H1 (cell line): ENCODE measurements at regions not wholly inside any gene's neighbourhood (a gene's known extent, or its start where the extent isn't known, plus 50 kb on each side); places are given as distances from the start of the nearest gene placed in this dataset.

Experiments used
- CTCF ChIA-PET: fragments of 300-600 bp; sonication (Branson Sonifier 250); formaldehyde crosslinking; loops from one replicate; lab custom pipeline; 2021; ENCODE audit not compliant: partially characterized antibody; lab: Charles Lee
- POLR2A ChIA-PET: fragments of 300-600 bp; sonication (Branson Sonifier 250); formaldehyde crosslinking; loops from one replicate; lab custom pipeline; 2021; ENCODE audit warnings: inconsistent platforms; ENCODE audit not compliant: partially characterized antibody; lab: Charles Lee
- DNase-seq, 2 experiments: peaks; one replicate each; pipeline versions ENCODE4 v3.0.0 to v3.0.0-alpha.2; 2010 to 2022; ENCODE audit warnings: low spot score in 2 of 2, low read depth in 1 of 2, mixed read lengths in 1 of 2
- FAIRE-seq: peaks from 2 replicates; lab custom pipeline; 2011; peaks lifted over from hg19 to GRCh38; lab: Jason Lieb, UNC
- H2AFZ ChIP-seq: 2 replicates; pipeline ENCODE4 v1.8.1; 2012; ENCODE audit warnings: low read length, inconsistent platforms
- H2AK5ac ChIP-seq: 2 replicates; pipeline ENCODE4 v1.6.1; 2013; ENCODE audit warnings: low read depth, low read length
- H2BK120ac ChIP-seq: replicated peaks from 2 replicates; pipeline ENCODE3; 2013; ENCODE audit warnings: low read depth, low read length, inconsistent platforms
- H2BK12ac ChIP-seq: 2 replicates; pipeline ENCODE4 v1.6.1; 2013; ENCODE audit warnings: low read depth, low read length
- H2BK15ac ChIP-seq: 2 replicates; pipeline ENCODE4 v1.6.1; 2013; ENCODE audit warnings: low read length
- H2BK20ac ChIP-seq: 2 replicates; pipeline ENCODE4 v1.6.1; 2013; ENCODE audit warnings: low read length
- H2BK5ac ChIP-seq: 2 replicates; pipeline ENCODE4 v1.6.1; 2013; ENCODE audit warnings: low read depth, low read length
- H3K14ac ChIP-seq: 2 replicates; pipeline ENCODE4 v1.6.1; 2013; ENCODE audit warnings: inconsistent platforms; ENCODE audit not compliant: insufficient read length
- H3K18ac ChIP-seq: 2 replicates; pipeline ENCODE4 v1.6.1; 2013; ENCODE audit warnings: low read length; ENCODE audit errors: extremely low read depth
- H3K23ac ChIP-seq: 2 replicates; pipeline ENCODE4 v1.6.1; 2013; ENCODE audit warnings: inconsistent platforms; ENCODE audit not compliant: insufficient read length
- H3K23me2 ChIP-seq: 2 replicates; pipeline ENCODE4 v1.6.1; 2013; ENCODE audit warnings: low read depth, low read length
- H3K27ac ChIP-seq: 2 replicates; pipeline ENCODE4 v1.6.1; 2011; ENCODE audit warnings: low read depth, low read length, inconsistent platforms
- H3K27me3 ChIP-seq, 4 experiments: replicated peaks in 1 of 4; 1 replicate in 1 of 4; 2 replicates in 3 of 4; pipeline versions ENCODE4 v1.6.1 to v1.8.1; 2011 to 2013; ENCODE audit warnings: low read length in 3 of 4, mild to moderate bottlenecking in 3 of 4, inconsistent platforms in 2 of 4, mixed read lengths in 2 of 4, moderate library complexity in 1 of 4; ENCODE audit not compliant: control insufficient read depth in 3 of 4, insufficient read depth in 3 of 4; ENCODE audit errors: extremely low read depth in 1 of 4
- H3K36me3 ChIP-seq, 4 experiments: 2 replicates each; pipeline versions ENCODE4 v1.6.1 to v1.8.1; 2011 to 2013; ENCODE audit warnings: mild to moderate bottlenecking in 4 of 4, low read length in 3 of 4, moderate library complexity in 2 of 4, control low read depth in 1 of 4, inconsistent platforms in 1 of 4; ENCODE audit not compliant: insufficient read depth in 4 of 4, control insufficient read depth in 2 of 4
- H3K4ac ChIP-seq: replicated peaks from 2 replicates; pipeline ENCODE3; 2013; ENCODE audit warnings: low read length, low read depth, mixed read lengths, inconsistent platforms; ENCODE audit not compliant: insufficient read length
- H3K4me1 ChIP-seq, 4 experiments: replicated peaks in 1 of 4; 1 replicate in 1 of 4; 2 replicates in 3 of 4; pipeline versions ENCODE4 v1.6.1 to v1.8.1; 2011 to 2013; ENCODE audit warnings: low read length in 3 of 4, inconsistent platforms in 2 of 4, mixed read lengths in 1 of 4; ENCODE audit not compliant: insufficient read depth in 4 of 4, control insufficient read depth in 3 of 4
- H3K4me2 ChIP-seq, 2 experiments: 2 replicates each; pipeline versions ENCODE4 v1.6.1 to v1.8.1; 2011 to 2013; ENCODE audit warnings: low read depth in 2 of 2, low read length in 2 of 2, control low read depth in 1 of 2, inconsistent platforms in 1 of 2, mild to moderate bottlenecking in 1 of 2; ENCODE audit not compliant: insufficient read depth in 1 of 2
- H3K4me3 ChIP-seq, 4 experiments: fragments of 200-600, 300-600 bp in 1 of 4; sonication (generic), shearing (Covaris generic), sonication (Bioruptor Twin) in 1 of 4; 2 replicates each; pipeline versions ENCODE4 v1.5.1 to v1.8.1; 2011 to 2016; ENCODE audit warnings: low read length in 4 of 4, low read depth in 3 of 4, control low read depth in 2 of 4, inconsistent platforms in 2 of 4, mild to moderate bottlenecking in 2 of 4, mixed read lengths in 1 of 4, moderate library complexity in 1 of 4; ENCODE audit not compliant: insufficient read depth in 2 of 4; ENCODE audit errors: extremely low read depth in 1 of 4
- H3K56ac ChIP-seq: replicated peaks from 2 replicates; pipeline ENCODE3; 2013; ENCODE audit warnings: low read depth, mild to moderate bottlenecking, mixed read lengths, low read length, inconsistent platforms; ENCODE audit not compliant: insufficient read length
- H3K79me1 ChIP-seq: 2 replicates; pipeline ENCODE4 v1.6.1; 2013; ENCODE audit warnings: low read depth, low read length, control low read depth
- H3K79me2 ChIP-seq, 2 experiments: 2 replicates each; pipeline versions ENCODE4 v1.6.1 to v1.8.1; 2012 to 2013; ENCODE audit warnings: low read length in 2 of 2, mild to moderate bottlenecking in 2 of 2, inconsistent platforms in 1 of 2; ENCODE audit not compliant: insufficient read depth in 2 of 2, control insufficient read depth in 1 of 2
- H3K9ac ChIP-seq, 4 experiments: replicated peaks in 1 of 4; 1 replicate in 1 of 4; 2 replicates in 3 of 4; pipeline versions ENCODE4 v1.6.1 to v1.8.1; 2011 to 2013; ENCODE audit warnings: low read depth in 3 of 4, low read length in 3 of 4, control low read depth in 2 of 4, mild to moderate bottlenecking in 2 of 4, moderate library complexity in 2 of 4, inconsistent platforms in 1 of 4; ENCODE audit errors: extremely low read depth in 1 of 4
- H3K9me3 ChIP-seq, 2 experiments: 2 replicates each; pipeline versions ENCODE4 v1.6.1 to v1.8.1; 2012 to 2013; ENCODE audit warnings: mild to moderate bottlenecking in 2 of 2, moderate library complexity in 2 of 2, control low read depth in 1 of 2, inconsistent platforms in 1 of 2, low read depth in 1 of 2, low read length in 1 of 2, mixed read lengths in 1 of 2; ENCODE audit not compliant: insufficient read depth in 2 of 2
- H4K20me1 ChIP-seq, 2 experiments: replicated peaks in 1 of 2; 2 replicates each; pipeline versions ENCODE3 to v1.8.1; 2011 to 2013; ENCODE audit warnings: inconsistent platforms in 2 of 2, low read length in 2 of 2, mild to moderate bottlenecking in 1 of 2; ENCODE audit not compliant: insufficient read depth in 2 of 2, control insufficient read depth in 1 of 2
- H4K5ac ChIP-seq: 2 replicates; pipeline ENCODE4 v1.6.1; 2013; ENCODE audit warnings: low read length, low read depth, mixed read lengths, inconsistent platforms; ENCODE audit not compliant: insufficient read length
- H4K8ac ChIP-seq: 2 replicates; pipeline ENCODE4 v1.8.0; 2013; ENCODE audit warnings: mild to moderate bottlenecking, moderate library complexity, low read length, inconsistent platforms; ENCODE audit not compliant: insufficient read depth; ENCODE audit errors: extremely low read depth
- H4K91ac ChIP-seq: replicated peaks from 2 replicates; pipeline ENCODE3; 2013; ENCODE audit warnings: low read length, mixed read lengths, inconsistent platforms; ENCODE audit not compliant: insufficient read length
- POLR2AphosphoS5 ChIP-seq: IDR thresholded peaks from 2 replicates; pipeline ENCODE4 v1.6.1; 2011; ENCODE audit warnings: low read depth, low read length
- WGBS, 2 experiments: shearing (Covaris generic) in 1 of 2; methylation state at CpG; one replicate each; pipeline versions ENCODE4 v1.1.6 to v1.1.7; 2013 to 2015; ENCODE audit warnings: low lambda C conversion rate in 2 of 2, mixed read lengths in 2 of 2, inconsistent platforms in 1 of 2, low coverage in 1 of 2, missing lambda C conversion rate in 1 of 2; ENCODE audit not compliant: insufficient replicate concordance in 2 of 2, insufficient coverage in 1 of 2, insufficient read length in 1 of 2; ENCODE audit errors: extremely low coverage in 1 of 2, missing lambda C conversion rate in 1 of 2; 5-methylcytosine and 5-hydroxymethylcytosine counted together

DNA sequence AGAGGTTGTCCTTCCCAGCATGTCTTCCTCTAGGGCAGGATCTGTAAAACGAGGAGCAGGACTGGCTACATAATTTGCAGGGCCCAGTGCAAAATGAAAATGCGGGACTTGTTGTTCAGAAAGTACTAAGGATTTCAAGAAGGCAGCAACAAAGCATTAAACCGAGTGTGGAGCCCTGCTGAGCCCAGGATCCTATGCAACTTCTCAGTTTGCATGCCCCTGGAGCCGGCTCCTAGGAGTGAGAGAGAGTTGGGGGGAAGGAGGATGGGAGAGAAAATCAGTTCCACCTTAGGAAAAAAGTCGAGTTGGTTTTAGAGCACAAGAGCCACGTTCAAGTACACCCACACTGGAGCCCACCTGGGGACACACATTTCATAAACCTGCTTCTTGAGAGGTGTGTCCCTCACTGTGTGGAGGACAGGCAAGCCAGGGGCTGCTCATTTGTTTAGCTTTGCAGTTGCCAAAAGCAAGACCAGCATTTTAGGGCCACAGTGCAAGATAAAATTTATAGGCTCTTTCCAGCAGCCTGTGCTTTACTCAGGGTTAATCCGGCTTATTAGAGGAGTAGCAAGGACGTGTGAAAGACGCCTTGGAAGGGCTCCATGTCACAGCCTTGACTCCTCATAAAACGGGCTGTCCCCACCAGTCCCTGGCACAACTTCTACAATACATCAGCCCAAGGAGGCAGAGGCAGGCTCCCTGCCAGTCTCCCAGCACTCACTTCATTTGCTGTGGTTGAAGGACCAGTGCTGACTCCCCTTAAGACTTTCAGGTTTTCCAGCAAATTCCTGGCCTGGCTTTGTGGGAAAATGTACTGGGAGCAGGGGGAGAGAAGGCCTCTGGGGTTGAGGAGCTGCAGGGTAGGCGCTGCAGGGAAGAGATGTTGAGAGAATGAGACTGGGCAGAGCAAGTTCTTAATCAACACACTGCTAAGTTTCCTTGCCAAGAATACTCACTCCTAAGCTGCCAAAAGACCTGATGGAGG, 159.7 kb upstream of the SEMA6A start:
- no peak overlapping the region for H3K14ac ChIP-seq
- H4K20me1 ChIP-seq, result no peaks in the 10 kb centered on the region
- H3K56ac ChIP-seq, result no peak overlapping the region
- FAIRE-seq, result peak; percentile 52
- H3K18ac ChIP-seq, result peak overlapping the region; percentile 52
- peak overlapping the region; percentile 8 to 36; a peak in 1 of 4 replicates for H3K4me2 ChIP-seq
- no peak overlapping the region; the same call in 1 of the 2 replicates for H2AK5ac ChIP-seq
- no peaks in the 10 kb centered on the region for H3K79me2 ChIP-seq
- H3K27ac ChIP-seq, result no peak overlapping the region
- peak overlapping the region; percentile 89 for H2AFZ ChIP-seq
- no peak overlapping the region for H3K23ac ChIP-seq
- DNase-seq, result peak in 1 of 2 experiments; percentile 48
- peak overlapping the region; percentile 33 for H3K4ac ChIP-seq
- peak overlapping the region; percentile 29 for H2BK120ac ChIP-seq
- peak overlapping the region; percentile 52; the same call in 1 of the 2 replicates for H2BK12ac ChIP-seq
- H3K27me3 ChIP-seq, result peaks cover 0 to 2% (median 0%) of the 10 kb centered on the region in 4 experiments; a peak in 1 of 7 replicates
- no peak overlapping the region for H3K4me3 ChIP-seq
- peak overlapping the region; percentile 21 for H4K5ac ChIP-seq
- H4K8ac ChIP-seq, result no peak overlapping the region
- peak overlapping the region; percentile 75 for H2BK20ac ChIP-seq
- H3K79me1 ChIP-seq, result no peaks in the 10 kb centered on the region
- no peaks in the 10 kb centered on the region for H3K36me3 ChIP-seq
- WGBS, 2 experiments, result 63% methylated on average over 11 of the region's 11 CpGs; no CpG with 5 or more reads in 1 of the 2 experiments
- H3K23me2 ChIP-seq, result no peaks in the 10 kb centered on the region; the same call in 1 of the 2 replicates
- H2BK15ac ChIP-seq, result peak overlapping the region; percentile 84; the same call in 1 of the 2 replicates
- H3K9ac ChIP-seq, result no peak overlapping the region
- H3K9me3 ChIP-seq, result no peaks in the 10 kb centered on the region
- TF ChIP-seq POLR2AphosphoS5, result no peak
- CTCF ChIA-PET, result interaction anchor here (0.5 to 1.4 kb wide), 3 partner anchors 16 to 203 kb away, joined by 3 to 4 read pairs (median 4); no protein-coding TSS in a partner anchor
- POLR2A ChIA-PET, result no interaction called here
- peak overlapping the region; percentile 50; the same call in 1 of the 2 replicates for H2BK5ac ChIP-seq
- H3K4me1 ChIP-seq, result peaks cover 0 to 14% (median 5%) of the 10 kb centered on the region in 4 experiments; a peak in 3 of 7 replicates
- H4K91ac ChIP-seq, result peak overlapping the region; percentile 3
